ENCODE measurements at regions not wholly inside any gene's neighbourhood (a gene's known extent, or its start where the extent isn't known, plus 50 kb on each side); places are given as distances from the start of the nearest gene placed in this dataset.

DNA sequence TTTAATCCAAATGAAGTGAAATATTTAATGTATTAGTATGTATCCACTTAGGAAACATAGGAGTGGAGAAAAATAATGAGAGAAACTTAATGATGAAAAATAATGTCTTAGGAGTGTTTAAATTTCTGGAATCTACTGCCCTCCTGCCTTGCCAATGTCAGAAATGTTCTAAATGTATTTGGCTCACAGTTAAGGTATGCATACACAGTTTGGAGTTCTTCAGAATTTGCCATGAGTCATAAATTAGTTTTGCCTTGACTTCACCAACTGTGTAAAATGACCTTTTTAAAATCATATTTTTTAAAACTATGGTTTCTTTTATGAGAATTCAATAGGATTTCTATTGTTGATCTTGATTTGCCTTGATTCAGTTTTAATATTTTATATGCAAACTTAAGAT lies 191.7 kb upstream of the HSF2 start:
- Histone ChIP-seq H3K36me3 (no peaks in the 10 kb centered on the region), H3K4me1 (no peaks in the 10 kb centered on the region), H3K27ac (no peak overlapping the region), H3K27me3 (no peaks in the 10 kb centered on the region), H3K4me3 (replicated peaks in 1 of 3) (no peak overlapping the region), H3K9me3 (no peaks in the 10 kb centered on the region)
- no peak for TF ChIP-seq POLR2A (IDR thresholded peaks at IDR 0.05)
- TF ChIP-seq, protein P1, sequence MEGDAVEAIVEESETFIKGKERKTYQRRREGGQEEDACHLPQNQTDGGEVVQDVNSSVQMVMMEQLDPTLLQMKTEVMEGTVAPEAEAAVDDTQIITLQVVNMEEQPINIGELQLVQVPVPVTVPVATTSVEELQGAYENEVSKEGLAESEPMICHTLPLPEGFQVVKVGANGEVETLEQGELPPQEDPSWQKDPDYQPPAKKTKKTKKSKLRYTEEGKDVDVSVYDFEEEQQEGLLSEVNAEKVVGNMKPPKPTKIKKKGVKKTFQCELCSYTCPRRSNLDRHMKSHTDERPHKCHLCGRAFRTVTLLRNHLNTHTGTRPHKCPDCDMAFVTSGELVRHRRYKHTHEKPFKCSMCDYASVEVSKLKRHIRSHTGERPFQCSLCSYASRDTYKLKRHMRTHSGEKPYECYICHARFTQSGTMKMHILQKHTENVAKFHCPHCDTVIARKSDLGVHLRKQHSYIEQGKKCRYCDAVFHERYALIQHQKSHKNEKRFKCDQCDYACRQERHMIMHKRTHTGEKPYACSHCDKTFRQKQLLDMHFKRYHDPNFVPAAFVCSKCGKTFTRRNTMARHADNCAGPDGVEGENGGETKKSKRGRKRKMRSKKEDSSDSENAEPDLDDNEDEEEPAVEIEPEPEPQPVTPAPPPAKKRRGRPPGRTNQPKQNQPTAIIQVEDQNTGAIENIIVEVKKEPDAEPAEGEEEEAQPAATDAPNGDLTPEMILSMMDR (IDR thresholded peaks at IDR 0.05), result no peak
- no peak for DNase-seq
- intact Hi-C loops (cut with DNase I), result no loop called here

DNA sequence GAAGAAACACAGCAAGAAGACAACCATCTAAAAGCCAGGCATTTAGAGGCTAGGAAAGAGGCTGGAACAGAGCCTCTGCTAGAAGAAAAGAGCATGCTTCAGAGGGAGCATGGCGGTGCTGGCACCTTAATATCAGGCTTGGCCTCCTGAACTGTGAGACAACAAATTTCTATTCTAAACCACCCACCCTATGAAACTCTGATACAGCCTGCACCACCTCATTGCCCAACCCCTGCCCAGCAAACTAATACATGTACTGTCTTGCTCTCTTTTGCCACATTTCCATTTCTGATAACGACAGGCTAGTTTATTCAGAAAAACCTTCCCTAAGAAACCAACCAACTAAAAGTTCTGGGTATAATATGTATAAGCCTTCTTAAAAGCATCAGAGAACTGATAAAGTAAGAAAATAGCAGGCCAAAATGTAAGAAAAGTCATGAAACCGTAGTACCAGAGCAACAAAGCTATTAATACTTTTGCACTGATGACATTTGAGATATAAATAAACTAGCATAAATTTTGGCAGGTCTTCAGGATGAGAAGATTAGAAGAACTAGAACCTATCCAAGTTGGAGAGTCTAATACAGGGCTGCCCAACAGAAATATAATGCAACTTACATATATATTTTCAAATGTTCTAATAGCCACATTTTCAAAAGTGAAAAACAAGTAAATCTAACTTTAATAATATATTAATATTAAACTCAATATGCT lies 184.7 kb upstream of the HSF2 start:
- H3K9me3 ChIP-seq, result no peaks in the 10 kb centered on the region
- WGBS, 2 donors, result 79 to 93% methylated on average over 3 of the region's 3 CpGs
- no peak for DNase-seq
- H3K36me3 ChIP-seq, result no peaks in the 10 kb centered on the region
- H3K4me1 ChIP-seq, result no peaks in the 10 kb centered on the region
- no peak overlapping the region for H3K27ac ChIP-seq
- intact Hi-C loops (cut with DNase I), result no loop called here
- H3K27me3 ChIP-seq, result no peaks in the 10 kb centered on the region
- H3K4me3 ChIP-seq (replicated peaks in 1 of 3), result no peak overlapping the region
- TF ChIP-seq POLR2A (IDR thresholded peaks at IDR 0.05), result no peak
- TF ChIP-seq, protein P1 (IDR thresholded peaks at IDR 0.05), result no peak

DNA sequence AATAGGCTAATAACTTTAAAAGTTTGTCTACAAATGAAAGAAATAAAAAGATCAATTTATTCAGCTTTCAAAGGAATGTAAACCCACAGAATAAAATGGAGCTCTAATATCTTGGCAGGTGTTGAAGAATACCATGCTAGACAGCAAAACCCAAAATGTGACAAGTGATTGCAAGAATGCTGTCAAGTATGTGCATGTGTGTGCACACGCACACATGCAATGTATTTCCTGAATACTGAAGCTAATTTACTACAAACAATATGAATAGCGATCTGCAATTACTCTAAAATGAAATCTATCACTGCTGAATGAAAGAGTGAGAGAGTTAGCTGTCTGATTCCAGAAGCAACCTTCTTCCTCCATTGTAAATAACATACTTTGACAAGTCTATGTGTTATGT lies 179.2 kb upstream of the HSF2 start:
- TF ChIP-seq, protein P1 (IDR thresholded peaks at IDR 0.05), result no peak
- no peak for TF ChIP-seq POLR2A (IDR thresholded peaks at IDR 0.05)
- intact Hi-C loops (cut with DNase I), result no loop called here
- DNase-seq, result no peak
- Histone ChIP-seq H3K27ac (no peak overlapping the region), H3K4me3 (replicated peaks in 1 of 3) (no peak overlapping the region), H3K9me3 (no peaks in the 10 kb centered on the region), H3K36me3 (no peaks in the 10 kb centered on the region), H3K4me1 (no peaks in the 10 kb centered on the region), H3K27me3 (no peaks in the 10 kb centered on the region)
- WGBS, 2 donors, result 91 to 92% methylated on average over 2 of the region's 2 CpGs

DNA sequence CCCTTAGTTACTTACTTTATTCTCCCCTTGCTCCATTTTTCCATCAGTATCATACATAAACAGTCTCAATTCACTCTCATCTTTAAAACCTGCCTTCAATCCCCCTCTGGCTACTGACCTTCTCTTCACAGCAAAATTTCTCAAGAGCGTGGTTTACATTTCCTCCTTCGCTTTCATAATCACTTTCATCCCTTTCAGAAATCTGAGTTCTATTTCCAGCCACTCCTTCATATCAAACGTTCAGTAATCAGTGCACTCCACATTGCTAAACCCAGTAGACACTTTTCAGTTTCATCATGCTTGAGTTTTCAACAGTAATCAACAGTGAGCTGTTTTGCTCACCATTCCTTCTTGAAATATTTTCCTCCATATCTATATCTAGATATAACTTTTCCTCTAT lies 176.7 kb upstream of the HSF2 start:
- 71 to 78% methylated on average over 3 of the region's 3 CpGs for WGBS, 2 donors
- H3K27me3 ChIP-seq, result no peaks in the 10 kb centered on the region
- intact Hi-C loops (cut with DNase I), result no loop called here
- H3K9me3 ChIP-seq, result no peaks in the 10 kb centered on the region
- no peak overlapping the region for H3K4me3 ChIP-seq (replicated peaks in 1 of 3)
- no peak for TF ChIP-seq POLR2A (IDR thresholded peaks at IDR 0.05)
- TF ChIP-seq, protein P1 (IDR thresholded peaks at IDR 0.05), result no peak
- H3K27ac ChIP-seq, result no peak overlapping the region
- no peaks in the 10 kb centered on the region for H3K36me3 ChIP-seq
- no peaks in the 10 kb centered on the region for H3K4me1 ChIP-seq
- no peak for DNase-seq

DNA sequence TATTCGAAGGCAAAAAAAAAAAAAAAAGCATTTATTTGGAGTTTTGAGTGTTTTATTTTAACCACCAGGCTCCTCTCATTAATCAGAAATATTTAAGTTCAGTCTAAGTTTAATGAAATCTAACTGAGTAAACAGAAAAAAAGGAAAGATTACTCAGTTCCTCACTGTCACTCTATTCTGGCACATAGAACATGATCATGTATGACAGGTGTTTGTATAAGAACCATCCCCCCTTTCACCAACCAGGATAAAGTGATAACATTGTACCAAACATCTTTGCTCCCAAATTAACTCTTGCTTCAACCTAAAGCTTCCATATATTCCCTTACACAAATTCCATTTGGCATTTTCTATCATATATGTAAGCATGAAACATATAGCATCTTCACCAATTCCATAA lies 176.2 kb upstream of the HSF2 start:
- Histone ChIP-seq H3K9me3 (no peaks in the 10 kb centered on the region), H3K4me3 (replicated peaks in 1 of 3) (no peak overlapping the region), H3K27me3 (no peaks in the 10 kb centered on the region), H3K36me3 (no peaks in the 10 kb centered on the region), H3K4me1 (no peaks in the 10 kb centered on the region), H3K27ac (no peak overlapping the region)
- WGBS, 2 donors, result 71 to 73% methylated on average over 1 of the region's 1 CpG
- TF ChIP-seq POLR2A (IDR thresholded peaks at IDR 0.05), result no peak
- TF ChIP-seq, protein P1 (IDR thresholded peaks at IDR 0.05), result no peak
- intact Hi-C loops (cut with DNase I), result no loop called here
- DNase-seq, result no peak

All from thyroid gland (tissue), 4 donors.